NCI-H69 (cell line): ENCODE measurements at regions not wholly inside any gene's neighbourhood (a gene's known extent, or its start where the extent isn't known, plus 50 kb on each side); places are given as distances from the start of the nearest gene placed in this dataset.

Source experiments
- DNase-seq: peaks from one replicate; lab custom pipeline; 2025; lab: John Stamatoyannopoulos, UW

- no peak for DNase-seq
These were observed 50.8 kb upstream of the OCM2 start for GRCh38 chr7:98040626-98041360.

- no peak for DNase-seq
These were observed 56.8 kb upstream of the OCM2 start for GRCh38 chr7:98046816-98047215.

DNA sequence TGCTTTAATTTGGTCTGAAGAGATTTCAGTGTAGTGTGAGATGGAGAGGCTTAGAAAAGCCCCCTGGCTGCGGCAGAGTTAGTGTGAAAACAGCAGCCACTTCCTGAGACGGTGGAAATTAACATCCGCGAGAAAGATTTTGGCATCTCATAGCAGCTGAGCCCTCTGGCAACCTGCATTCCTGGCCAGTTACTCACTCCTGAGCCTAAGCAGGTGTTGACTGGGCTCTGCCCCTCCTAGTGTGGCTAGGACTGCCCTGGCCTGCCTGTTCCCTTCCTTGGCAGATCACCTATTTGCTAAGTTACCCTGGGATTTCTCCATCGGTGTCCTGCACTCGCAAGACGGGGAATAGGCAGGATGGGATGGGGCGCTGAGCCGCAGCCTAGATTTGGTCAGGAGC, 57.6 kb upstream of the LMTK2 start:
- no peak for DNase-seq

GRCh38 chr7:98051118-98051744, 55.4 kb upstream of the LMTK2 start:
- peak; percentile 93 for DNase-seq

- DNase-seq = no peak
These were observed 52.1 kb upstream of the LMTK2 start for GRCh38 chr7:98054585-98054984.

DNA sequence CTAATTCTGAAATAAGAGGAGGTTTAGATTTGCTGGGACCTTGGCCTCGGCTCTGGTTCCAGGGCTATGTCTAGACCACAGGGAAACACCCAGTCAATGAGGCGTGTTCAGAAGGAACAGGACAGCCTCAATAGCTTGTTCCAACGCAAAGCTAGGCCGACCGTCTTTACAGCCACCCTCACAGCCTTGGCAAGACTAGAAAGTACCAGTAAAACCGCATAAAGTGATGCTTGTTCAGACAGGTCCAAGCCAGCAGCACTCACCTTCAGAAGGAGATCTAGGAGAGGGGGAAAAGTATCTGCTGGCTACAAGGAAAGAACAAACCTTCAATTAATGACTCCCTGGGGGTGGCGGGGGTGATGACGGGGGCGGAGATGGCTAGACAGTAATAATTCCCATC, 50.1 kb upstream of the LMTK2 start:
- DNase-seq = no peak
